ENCODE measurements at regions not wholly inside any gene's neighbourhood (a gene's known extent, or its start where the extent isn't known, plus 50 kb on each side); places are given as distances from the start of the nearest gene placed in this dataset.

GRCh38 chr12:24463375-24463774, 485.5 kb downstream of the BCAT1 start:
- DNase-seq = no peak

- DNase-seq = no peak
Measured at GRCh38 chr12:24462946-24463345, 486.0 kb downstream of the BCAT1 start.

GRCh38 chr12:24460506-24460905, 488.4 kb downstream of the BCAT1 start:
- no peak for DNase-seq

GRCh38 chr12:24460099-24460498, 488.8 kb downstream of the BCAT1 start:
- no peak for DNase-seq

- no peak for DNase-seq
Measured at GRCh38 chr12:24455811-24456210, 493.1 kb downstream of the BCAT1 start.

GRCh38 chr12:24447678-24448077, 498.2 kb upstream of the SOX5 start:
- DNase-seq = no peak

- no peak for DNase-seq
Measured at GRCh38 chr12:24446287-24446686, 496.8 kb upstream of the SOX5 start.

GRCh38 chr12:24444634-24445033, 495.2 kb upstream of the SOX5 start:
- DNase-seq = no peak

GRCh38 chr12:24441458-24441857, 492.0 kb upstream of the SOX5 start:
- no peak for DNase-seq

- no peak for DNase-seq
Measured at GRCh38 chr12:24436667-24437066, 487.2 kb upstream of the SOX5 start.

- DNase-seq = no peak
Measured at GRCh38 chr12:24431872-24432271, 482.4 kb upstream of the SOX5 start.

GRCh38 chr12:24427776-24428175, 478.3 kb upstream of the SOX5 start:
- no peak for DNase-seq

- no peak for DNase-seq
Measured at GRCh38 chr12:24425601-24425970, 476.1 kb upstream of the SOX5 start.

- peak; percentile 59 for DNase-seq
Measured at GRCh38 chr12:24424889-24425600, 475.6 kb upstream of the SOX5 start.

- DNase-seq = no peak
Measured at GRCh38 chr12:24424376-24424775, 474.9 kb upstream of the SOX5 start.

- DNase-seq = no peak
Measured at GRCh38 chr12:24423611-24424010, 474.1 kb upstream of the SOX5 start.

GRCh38 chr12:24421759-24422158, 472.3 kb upstream of the SOX5 start:
- DNase-seq = no peak

- DNase-seq = no peak
Measured at GRCh38 chr12:24418157-24418556, 468.7 kb upstream of the SOX5 start.

GRCh38 chr12:24416423-24417109, 467.1 kb upstream of the SOX5 start:
- no peak for DNase-seq

GRCh38 chr12:24415934-24416333, 466.5 kb upstream of the SOX5 start:
- DNase-seq = no peak

- no peak for DNase-seq
Measured at GRCh38 chr12:24414480-24414879, 465.0 kb upstream of the SOX5 start.

- no peak for DNase-seq
Measured at GRCh38 chr12:24411948-24412347, 462.5 kb upstream of the SOX5 start.

- DNase-seq = no peak
Measured at GRCh38 chr12:24409868-24410267, 460.4 kb upstream of the SOX5 start.

- no peak for DNase-seq
Measured at GRCh38 chr12:24408305-24408704, 458.8 kb upstream of the SOX5 start.

- DNase-seq = no peak
Measured at GRCh38 chr12:24407884-24408283, 458.4 kb upstream of the SOX5 start.
